HEK293T (cell line): ENCODE measurements at regions not wholly inside any gene's neighbourhood (a gene's known extent, or its start where the extent isn't known, plus 50 kb on each side); places are given as distances from the start of the nearest gene placed in this dataset.

Experiments used
- ARNT ChIP-seq: fragments of 450-650 bp; IDR thresholded peaks from 2 replicates; pipeline ENCODE4 v1.6.1; 2017; ENCODE audit warnings: mild to moderate bottlenecking
- ELF4 ChIP-seq: fragments of 450-650 bp; IDR thresholded peaks from 2 replicates; pipeline ENCODE4 v1.6.1; 2017; ENCODE audit warnings: antibody characterized with exemption
- FOXM1 ChIP-seq: fragments of 450-650 bp; IDR thresholded peaks from 2 replicates; pipeline ENCODE4 v1.6.1; 2017; ENCODE audit warnings: mild to moderate bottlenecking, borderline replicate concordance
- HDGF ChIP-seq: fragments of 450-650 bp; IDR thresholded peaks from 2 replicates; pipeline ENCODE4 v1.6.1; 2017; ENCODE audit warnings: antibody characterized with exemption, borderline replicate concordance

- TF ChIP-seq ELF4 (no peak), ARNT (no peak), HDGF (no peak), FOXM1 (no peak)
Measured at GRCh38 chr6:139904568-139904967, 530.1 kb upstream of the CITED2 start.
